ENCODE measurements at regions not wholly inside any gene's neighbourhood (a gene's known extent, or its start where the extent isn't known, plus 50 kb on each side); places are given as distances from the start of the nearest gene placed in this dataset.
"Not testable (repeated sequence)": the region's sequence is repeated elsewhere in the genome, so short reads cannot be mapped to it uniquely, and the experiment has no call there.

- no peaks in the 10 kb centered on the region for H3K9me3 Mint-ChIP-seq
- H3K27ac Mint-ChIP-seq = no peak overlapping the region
- no peaks in the 10 kb centered on the region for H3K4me1 Mint-ChIP-seq (ENCODE audit: low read depth)
- H3K27me3 Mint-ChIP-seq (ENCODE audit: low read depth) = no peaks in the 10 kb centered on the region
- H3K4me3 Mint-ChIP-seq = no peak overlapping the region
- H3K36me3 Mint-ChIP-seq (ENCODE audit: low read depth) = no peaks in the 10 kb centered on the region
Measured at GRCh38 chr6:103722683-103723082, 1137.0 kb downstream of the HACE1 start.

- Mint-ChIP-seq H3K4me1 (ENCODE audit: low read depth) (no peaks in the 10 kb centered on the region), H3K4me3 (no peak overlapping the region), H3K27me3 (ENCODE audit: low read depth) (no peaks in the 10 kb centered on the region), H3K9me3 (no peaks in the 10 kb centered on the region), H3K36me3 (ENCODE audit: low read depth) (no peaks in the 10 kb centered on the region), H3K27ac (no peak overlapping the region)
Measured at GRCh38 chr6:103721923-103722322, 1137.8 kb downstream of the HACE1 start.

- H3K4me1 Mint-ChIP-seq (ENCODE audit: low read depth) = no peaks in the 10 kb centered on the region
- no peak overlapping the region for H3K4me3 Mint-ChIP-seq
- no peaks in the 10 kb centered on the region for H3K36me3 Mint-ChIP-seq (ENCODE audit: low read depth)
- H3K9me3 Mint-ChIP-seq = peaks cover 7% of the 10 kb centered on the region
- H3K27ac Mint-ChIP-seq = no peak overlapping the region
- H3K27me3 Mint-ChIP-seq (ENCODE audit: low read depth) = no peaks in the 10 kb centered on the region
Measured at GRCh38 chr6:103720393-103720792, 1139.3 kb downstream of the HACE1 start.

GRCh38 chr6:103719545-103719944 is 1140.2 kb downstream of the HACE1 start:
- Mint-ChIP-seq H3K4me1 (ENCODE audit: low read depth) (no peaks in the 10 kb centered on the region), H3K4me3 (no peak overlapping the region), H3K36me3 (ENCODE audit: low read depth) (no peaks in the 10 kb centered on the region), H3K27me3 (ENCODE audit: low read depth) (no peaks in the 10 kb centered on the region), H3K9me3 (peaks cover 8% of the 10 kb centered on the region), H3K27ac (no peak overlapping the region)

GRCh38 chr6:103715269-103715668 is 1144.5 kb downstream of the HACE1 start:
- Mint-ChIP-seq H3K4me1 (ENCODE audit: low read depth) (no peaks in the 10 kb centered on the region), H3K27ac (no peak overlapping the region), H3K27me3 (ENCODE audit: low read depth) (no peaks in the 10 kb centered on the region), H3K9me3 (peaks cover 8% of the 10 kb centered on the region), H3K4me3 (no peak overlapping the region), H3K36me3 (ENCODE audit: low read depth) (no peaks in the 10 kb centered on the region)

GRCh38 chr6:103709236-103709635 is 1150.5 kb downstream of the HACE1 start:
- not testable (repeated sequence) for H3K4me1 Mint-ChIP-seq (ENCODE audit: low read depth); H3K27ac Mint-ChIP-seq; H3K36me3 Mint-ChIP-seq (ENCODE audit: low read depth); H3K4me3 Mint-ChIP-seq; H3K27me3 Mint-ChIP-seq (ENCODE audit: low read depth); H3K9me3 Mint-ChIP-seq

GRCh38 chr6:103707596-103708325 is 1152.0 kb downstream of the HACE1 start:
- no peaks in the 10 kb centered on the region for H3K36me3 Mint-ChIP-seq (ENCODE audit: low read depth)
- no peaks in the 10 kb centered on the region for H3K9me3 Mint-ChIP-seq
- no peak overlapping the region for H3K27ac Mint-ChIP-seq
- H3K4me1 Mint-ChIP-seq (ENCODE audit: low read depth) = no peaks in the 10 kb centered on the region
- no peak overlapping the region for H3K4me3 Mint-ChIP-seq
- H3K27me3 Mint-ChIP-seq (ENCODE audit: low read depth) = no peaks in the 10 kb centered on the region

GRCh38 chr6:103699769-103700168 is 1160.0 kb downstream of the HACE1 start:
- H3K27me3 Mint-ChIP-seq (ENCODE audit: low read depth) = no peaks in the 10 kb centered on the region
- no peaks in the 10 kb centered on the region for H3K4me1 Mint-ChIP-seq (ENCODE audit: low read depth)
- H3K4me3 Mint-ChIP-seq = no peak overlapping the region
- no peaks in the 10 kb centered on the region for H3K9me3 Mint-ChIP-seq
- H3K36me3 Mint-ChIP-seq (ENCODE audit: low read depth) = no peaks in the 10 kb centered on the region
- no peak overlapping the region for H3K27ac Mint-ChIP-seq

GRCh38 chr6:103687430-103687829 is 1172.3 kb downstream of the HACE1 start:
- Mint-ChIP-seq H3K36me3 (ENCODE audit: low read depth) (no peaks in the 10 kb centered on the region), H3K27ac (no peak overlapping the region), H3K4me3 (no peak overlapping the region), H3K27me3 (ENCODE audit: low read depth) (no peaks in the 10 kb centered on the region), H3K9me3 (peaks cover under 1% of the 10 kb centered on the region), H3K4me1 (ENCODE audit: low read depth) (no peaks in the 10 kb centered on the region)

GRCh38 chr6:103680116-103680515 is 1179.6 kb downstream of the HACE1 start:
- H3K9me3 Mint-ChIP-seq = no peaks in the 10 kb centered on the region
- no peak overlapping the region for H3K27ac Mint-ChIP-seq
- no peaks in the 10 kb centered on the region for H3K27me3 Mint-ChIP-seq (ENCODE audit: low read depth)
- H3K4me1 Mint-ChIP-seq (ENCODE audit: low read depth) = peaks cover 7% of the 10 kb centered on the region
- no peaks in the 10 kb centered on the region for H3K36me3 Mint-ChIP-seq (ENCODE audit: low read depth)
- no peak overlapping the region for H3K4me3 Mint-ChIP-seq

GRCh38 chr6:103677290-103677689 is 1182.4 kb downstream of the HACE1 start:
- Mint-ChIP-seq H3K27me3 (ENCODE audit: low read depth) (no peaks in the 10 kb centered on the region), H3K4me3 (no peak overlapping the region)

GRCh38 chr6:103675807-103676406 is 1183.8 kb downstream of the HACE1 start:
- Mint-ChIP-seq H3K27me3 (ENCODE audit: low read depth) (no peaks in the 10 kb centered on the region), H3K9me3 (no peaks in the 10 kb centered on the region)

More at GRCh38 chr6:103677290-103677689, 1182.4 kb downstream of the HACE1 start:
- Mint-ChIP-seq H3K9me3 (no peaks in the 10 kb centered on the region), H3K4me1 (ENCODE audit: low read depth) (peaks cover 7% of the 10 kb centered on the region), H3K36me3 (ENCODE audit: low read depth) (no peaks in the 10 kb centered on the region), H3K27ac (no peak overlapping the region)

GRCh38 chr6:103674790-103675189 is 1184.9 kb downstream of the HACE1 start:
- H3K36me3 Mint-ChIP-seq (ENCODE audit: low read depth) = no peaks in the 10 kb centered on the region
- H3K4me3 Mint-ChIP-seq = no peak overlapping the region
- no peaks in the 10 kb centered on the region for H3K9me3 Mint-ChIP-seq
- no peak overlapping the region for H3K27ac Mint-ChIP-seq
- no peaks in the 10 kb centered on the region for H3K27me3 Mint-ChIP-seq (ENCODE audit: low read depth)
- peaks cover 7% of the 10 kb centered on the region for H3K4me1 Mint-ChIP-seq (ENCODE audit: low read depth)

More at GRCh38 chr6:103675807-103676406, 1183.8 kb downstream of the HACE1 start:
- H3K4me3 Mint-ChIP-seq = no peak overlapping the region
- H3K27ac Mint-ChIP-seq = peak overlapping the region; percentile 8
- H3K36me3 Mint-ChIP-seq (ENCODE audit: low read depth) = no peaks in the 10 kb centered on the region
- H3K4me1 Mint-ChIP-seq (ENCODE audit: low read depth) = peaks cover 7% of the 10 kb centered on the region

- Mint-ChIP-seq H3K4me3 (no peak overlapping the region), H3K4me1 (ENCODE audit: low read depth) (peaks cover 7% of the 10 kb centered on the region), H3K27me3 (ENCODE audit: low read depth) (no peaks in the 10 kb centered on the region), H3K9me3 (no peaks in the 10 kb centered on the region), H3K27ac (no peak overlapping the region), H3K36me3 (ENCODE audit: low read depth) (no peaks in the 10 kb centered on the region)
Measured at GRCh38 chr6:103672169-103672568, 1187.5 kb downstream of the HACE1 start.

- Mint-ChIP-seq H3K9me3 (no peaks in the 10 kb centered on the region), H3K36me3 (ENCODE audit: low read depth) (no peaks in the 10 kb centered on the region), H3K27ac (no peak overlapping the region), H3K4me3 (no peak overlapping the region), H3K27me3 (ENCODE audit: low read depth) (no peaks in the 10 kb centered on the region), H3K4me1 (ENCODE audit: low read depth) (no peaks in the 10 kb centered on the region)
Measured at GRCh38 chr6:103629613-103630012, 1230.1 kb downstream of the HACE1 start.

Measured in T-helper 1 cell treated with Interleukin-12 subunit alpha and Interleukin-12 subunit beta and Interleukin-4 antibody, amounts not matched to agents 30 μg/mL and 1 μg/mL, for 36 hours (primary cell).